ENCODE measurements at regions not wholly inside any gene's neighbourhood (a gene's known extent, or its start where the extent isn't known, plus 50 kb on each side); places are given as distances from the start of the nearest gene placed in this dataset.

DNA sequence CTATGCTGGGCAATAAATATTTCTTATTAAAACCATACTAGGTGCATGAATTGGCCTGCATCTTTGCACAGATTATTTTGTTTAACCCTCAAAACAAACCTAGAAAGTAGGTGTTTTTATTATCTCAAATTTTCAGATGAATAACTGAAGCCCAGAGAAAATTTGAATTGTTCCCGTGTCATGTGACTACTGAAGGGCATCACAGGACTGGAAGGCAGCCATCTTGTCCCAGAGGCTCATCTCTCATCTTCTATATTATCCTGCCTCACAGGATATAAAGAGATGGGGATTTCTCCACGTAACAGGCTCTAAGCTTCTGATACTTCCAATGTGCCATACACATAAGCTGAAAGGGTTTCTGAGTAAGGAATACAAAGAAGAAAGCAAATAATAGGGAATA lies 84.0 kb upstream of the ODAD2 start:
- no peak for DNase-seq (ENCODE audit: low read depth)
- TF ChIP-seq, protein P1, sequence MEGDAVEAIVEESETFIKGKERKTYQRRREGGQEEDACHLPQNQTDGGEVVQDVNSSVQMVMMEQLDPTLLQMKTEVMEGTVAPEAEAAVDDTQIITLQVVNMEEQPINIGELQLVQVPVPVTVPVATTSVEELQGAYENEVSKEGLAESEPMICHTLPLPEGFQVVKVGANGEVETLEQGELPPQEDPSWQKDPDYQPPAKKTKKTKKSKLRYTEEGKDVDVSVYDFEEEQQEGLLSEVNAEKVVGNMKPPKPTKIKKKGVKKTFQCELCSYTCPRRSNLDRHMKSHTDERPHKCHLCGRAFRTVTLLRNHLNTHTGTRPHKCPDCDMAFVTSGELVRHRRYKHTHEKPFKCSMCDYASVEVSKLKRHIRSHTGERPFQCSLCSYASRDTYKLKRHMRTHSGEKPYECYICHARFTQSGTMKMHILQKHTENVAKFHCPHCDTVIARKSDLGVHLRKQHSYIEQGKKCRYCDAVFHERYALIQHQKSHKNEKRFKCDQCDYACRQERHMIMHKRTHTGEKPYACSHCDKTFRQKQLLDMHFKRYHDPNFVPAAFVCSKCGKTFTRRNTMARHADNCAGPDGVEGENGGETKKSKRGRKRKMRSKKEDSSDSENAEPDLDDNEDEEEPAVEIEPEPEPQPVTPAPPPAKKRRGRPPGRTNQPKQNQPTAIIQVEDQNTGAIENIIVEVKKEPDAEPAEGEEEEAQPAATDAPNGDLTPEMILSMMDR (IDR thresholded peaks at IDR 0.05; ENCODE audit: low read depth, low read length, missing control alignments), result no peak
- no peak overlapping the region for H3K4me3 ChIP-seq (ENCODE audit: low read depth, low read length)

DNA sequence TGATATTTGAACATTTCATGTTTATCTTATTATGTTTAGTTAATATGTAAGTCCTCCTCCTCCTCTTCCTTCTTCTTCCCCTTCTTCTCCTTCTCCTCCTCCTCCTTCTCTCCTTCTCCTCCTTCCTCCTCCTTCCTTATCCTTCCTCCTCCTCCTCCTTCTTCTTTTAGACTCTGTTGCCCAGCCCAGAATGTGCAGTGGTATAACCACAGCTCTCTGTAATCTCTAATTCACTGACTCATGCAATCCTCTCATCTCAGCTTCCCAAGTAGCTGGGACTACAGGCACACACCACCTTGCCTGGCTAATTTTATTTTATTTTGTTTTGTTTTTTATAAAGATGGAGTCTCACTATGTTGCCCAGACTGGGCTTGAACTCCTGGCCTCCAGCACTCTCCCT lies 83.4 kb upstream of the ODAD2 start:
- no peak overlapping the region for H3K4me3 ChIP-seq (ENCODE audit: low read depth, low read length)
- TF ChIP-seq, protein P1 (IDR thresholded peaks at IDR 0.05; ENCODE audit: low read depth, low read length, missing control alignments), result no peak
- no peak for DNase-seq (ENCODE audit: low read depth)

DNA sequence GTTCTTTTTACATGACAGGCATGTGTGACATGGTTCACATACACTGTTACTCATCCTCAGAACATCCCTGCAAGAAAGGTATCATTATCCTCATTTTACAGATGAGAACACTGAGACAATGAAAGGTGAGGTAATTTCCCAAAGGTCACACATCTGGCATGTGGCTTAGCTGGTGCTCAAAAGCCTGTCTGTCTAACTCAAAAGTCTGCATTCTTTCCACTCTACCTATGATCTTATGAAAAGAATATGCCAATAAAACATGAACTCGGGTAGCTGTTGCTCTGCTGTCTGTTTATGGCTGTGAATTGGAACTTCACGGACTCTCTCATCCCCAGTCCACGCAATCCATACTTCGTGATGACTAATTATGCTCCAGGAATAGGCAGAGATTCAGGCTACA lies 79.0 kb upstream of the ODAD2 start:
- TF ChIP-seq, protein P1 (IDR thresholded peaks at IDR 0.05; ENCODE audit: low read depth, low read length, missing control alignments), result no peak
- DNase-seq (ENCODE audit: low read depth), result no peak
- H3K4me3 ChIP-seq (ENCODE audit: low read depth, low read length), result no peak overlapping the region

DNA sequence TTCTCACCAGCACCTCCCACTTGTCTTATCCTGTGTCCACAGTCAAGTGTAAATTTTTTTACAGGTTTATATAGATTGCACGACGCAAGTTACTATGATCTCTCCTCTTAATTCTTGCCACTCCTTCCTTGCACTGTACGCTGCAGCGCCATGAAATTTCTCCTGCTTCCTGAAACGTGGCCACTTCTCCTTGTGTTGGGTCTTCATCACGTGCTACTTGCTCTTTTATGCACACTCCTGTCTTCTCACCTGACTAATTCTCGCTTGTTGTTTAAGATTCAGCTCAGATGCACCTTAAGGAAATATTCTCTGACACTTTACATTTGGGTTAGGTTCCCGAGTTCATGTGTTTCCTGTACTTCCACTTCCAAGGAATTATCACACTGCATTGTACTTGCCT lies 76.5 kb upstream of the ODAD2 start:
- DNase-seq (ENCODE audit: low read depth), result no peak
- no peak overlapping the region for H3K4me3 ChIP-seq (ENCODE audit: low read depth, low read length)
- TF ChIP-seq, protein P1 (IDR thresholded peaks at IDR 0.05; ENCODE audit: low read depth, low read length, missing control alignments), result no peak

DNA sequence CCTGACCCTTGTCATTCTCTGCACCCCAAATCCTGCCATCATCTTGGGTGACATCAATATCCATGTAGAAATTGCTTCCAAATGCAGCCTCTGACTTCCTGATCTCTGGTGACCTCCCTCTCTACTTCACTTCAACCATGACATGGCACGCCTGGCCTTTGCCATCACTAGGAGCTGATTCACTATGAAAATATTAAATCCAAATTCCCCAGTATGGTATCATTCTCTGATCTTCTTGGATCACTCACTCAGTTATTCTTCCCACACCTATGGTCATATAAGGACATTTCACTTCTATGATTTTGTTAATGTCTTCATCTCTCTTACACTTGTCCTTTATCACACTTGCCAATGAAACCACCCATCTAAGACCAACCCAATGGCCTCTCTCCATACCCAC lies 73.7 kb upstream of the ODAD2 start:
- TF ChIP-seq, protein P1 (IDR thresholded peaks at IDR 0.05; ENCODE audit: low read depth, low read length, missing control alignments), result no peak
- DNase-seq (ENCODE audit: low read depth), result no peak
- no peak overlapping the region for H3K4me3 ChIP-seq (ENCODE audit: low read depth, low read length)

DNA sequence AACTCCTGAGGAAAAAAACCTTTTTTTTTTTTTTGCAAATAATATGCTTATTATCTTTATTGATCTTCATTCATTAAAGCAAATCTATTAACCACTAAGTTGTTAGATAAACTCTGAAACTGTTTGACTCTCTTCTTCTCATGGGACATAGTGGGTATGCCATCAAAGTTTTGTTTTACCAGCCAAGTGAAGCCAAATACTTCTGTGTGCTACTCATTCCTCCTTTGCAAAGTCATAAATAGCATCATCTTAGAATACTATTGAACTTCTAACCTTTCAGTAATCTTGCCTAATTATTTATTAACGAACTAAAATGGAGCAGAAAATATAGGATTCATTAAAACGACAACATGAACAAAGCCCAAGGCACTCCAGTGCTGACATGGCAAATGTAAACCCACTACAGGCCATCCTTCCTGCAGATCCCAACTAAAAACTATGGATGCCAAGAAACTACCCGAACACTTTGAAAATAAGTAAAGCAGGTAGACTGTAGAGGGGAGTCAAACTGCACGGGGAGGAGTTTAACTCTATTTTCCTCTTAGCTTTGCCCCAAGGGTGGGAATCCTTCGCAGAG lies 61.2 kb upstream of the ODAD2 start:
- TF ChIP-seq, protein P1 (IDR thresholded peaks at IDR 0.05; ENCODE audit: low read depth, low read length, missing control alignments), result no peak
- no peak overlapping the region for H3K4me3 ChIP-seq (ENCODE audit: low read depth, low read length)
- DNase-seq (ENCODE audit: low read depth), result no peak

DNA sequence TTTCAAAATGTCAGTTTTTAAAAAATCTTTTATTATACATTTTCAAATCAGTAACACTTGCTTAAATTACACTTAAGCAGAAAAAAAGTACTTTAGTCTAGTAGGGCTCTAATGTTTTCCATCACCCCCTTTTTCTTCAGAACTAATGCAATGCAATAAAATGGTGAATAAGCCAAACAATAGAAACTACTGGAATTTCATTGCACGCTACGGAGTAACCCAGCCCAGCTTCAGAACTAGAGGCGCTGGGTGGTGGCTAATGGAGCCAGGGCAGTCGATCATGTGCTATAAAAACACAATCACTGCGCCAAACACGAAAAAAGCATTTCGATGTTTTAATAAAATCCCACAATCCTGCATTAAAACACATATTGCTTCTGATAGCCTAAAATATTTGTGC lies 59.9 kb upstream of the ODAD2 start:
- TF ChIP-seq, protein P1 (IDR thresholded peaks at IDR 0.05; ENCODE audit: low read depth, low read length, missing control alignments), result no peak
- DNase-seq (ENCODE audit: low read depth), result no peak
- no peak overlapping the region for H3K4me3 ChIP-seq (ENCODE audit: low read depth, low read length)
